Common myeloid progenitor, CD34-positive (primary cell): ENCODE measurements at regions not wholly inside any gene's neighbourhood (a gene's known extent, or its start where the extent isn't known, plus 50 kb on each side); places are given as distances from the start of the nearest gene placed in this dataset.

Experiments
- CTCF ChIA-PET: fragments of 350-600 bp; sonication (Branson Sonifier 250); formaldehyde crosslinking; loops from one replicate; lab custom pipeline; 2021; ENCODE audit warnings: antibody characterized with exemption; lab: Charles Lee
- POLR2A ChIA-PET: fragments of 350-600 bp; sonication (Branson Sonifier 250); formaldehyde crosslinking; loops from one replicate; lab custom pipeline; 2021; ENCODE audit warnings: antibody characterized with exemption; lab: Charles Lee
- DNase-seq, 3 donors: peaks; one replicate each; pipeline versions ENCODE4 v3.0.0 to v3.0.0-alpha.2; 2013
- H3K27ac ChIP-seq, 2 experiments: 1 replicate in 1 of 2; 2 replicates in 1 of 2; pipeline ENCODE4 v1.7.0; 2013; ENCODE audit warnings: inconsistent platforms in 2 of 2, low read length in 2 of 2, mild to moderate bottlenecking in 2 of 2, low read depth in 1 of 2, moderate library complexity in 1 of 2; ENCODE audit not compliant: severe bottlenecking in 2 of 2, insufficient read depth in 1 of 2, poor library complexity in 1 of 2
- H3K27me3 ChIP-seq, 5 experiments: replicated peaks in 2 of 5; 1 replicate in 3 of 5; 2 replicates in 2 of 5; pipeline versions ENCODE4 v1.6.1 to v1.7.0; 2013; ENCODE audit warnings: low read length in 4 of 5, mild to moderate bottlenecking in 2 of 5, moderate library complexity in 2 of 5, inconsistent platforms in 1 of 5; ENCODE audit not compliant: insufficient read depth in 5 of 5, control insufficient read depth in 4 of 5
- H3K36me3 ChIP-seq, 4 experiments: 1 replicate in 2 of 4; 2 replicates in 2 of 4; pipeline versions ENCODE4 v1.6.1 to v1.7.0; 2013; ENCODE audit warnings: low read length in 3 of 4, control low read depth in 1 of 4, mild to moderate bottlenecking in 1 of 4; ENCODE audit not compliant: control insufficient read depth in 4 of 4, insufficient read depth in 4 of 4
- H3K4me1 ChIP-seq, 4 experiments: 1 replicate in 3 of 4; 2 replicates in 1 of 4; pipeline versions ENCODE4 v1.6.1 to v1.7.1; 2013; ENCODE audit warnings: low read length in 3 of 4, mild to moderate bottlenecking in 3 of 4, control low read depth in 1 of 4, inconsistent platforms in 1 of 4, moderate library complexity in 1 of 4; ENCODE audit not compliant: control insufficient read depth in 4 of 4, insufficient read depth in 4 of 4; ENCODE audit errors: control extremely low read depth in 1 of 4
- H3K4me3 ChIP-seq, 7 experiments: 1 replicate in 4 of 7; 2 replicates in 3 of 7; pipeline versions ENCODE4 v1.5.1 to v1.7.0; 2013; ENCODE audit warnings: mild to moderate bottlenecking in 7 of 7, low read length in 6 of 7, moderate library complexity in 6 of 7, inconsistent platforms in 2 of 7, low read depth in 2 of 7, control low read depth in 1 of 7; ENCODE audit not compliant: insufficient read depth in 4 of 7, control insufficient read depth in 1 of 7; ENCODE audit errors: extremely low read depth in 1 of 7
- H3K9me3 ChIP-seq, 5 experiments: 1 replicate in 4 of 5; 2 replicates in 1 of 5; pipeline versions ENCODE4 v1.6.1 to v1.7.1; 2013; ENCODE audit warnings: low read length in 4 of 5, mild to moderate bottlenecking in 2 of 5, inconsistent platforms in 1 of 5, low read depth in 1 of 5, moderate library complexity in 1 of 5; ENCODE audit not compliant: control insufficient read depth in 4 of 5, insufficient read depth in 2 of 5; ENCODE audit errors: control extremely low read depth in 1 of 5
- WGBS: methylation state at CpG from one replicate; pipeline ENCODE4 v1.1.5; 2013; ENCODE audit not compliant: insufficient coverage; 5-methylcytosine and 5-hydroxymethylcytosine counted together

DNA sequence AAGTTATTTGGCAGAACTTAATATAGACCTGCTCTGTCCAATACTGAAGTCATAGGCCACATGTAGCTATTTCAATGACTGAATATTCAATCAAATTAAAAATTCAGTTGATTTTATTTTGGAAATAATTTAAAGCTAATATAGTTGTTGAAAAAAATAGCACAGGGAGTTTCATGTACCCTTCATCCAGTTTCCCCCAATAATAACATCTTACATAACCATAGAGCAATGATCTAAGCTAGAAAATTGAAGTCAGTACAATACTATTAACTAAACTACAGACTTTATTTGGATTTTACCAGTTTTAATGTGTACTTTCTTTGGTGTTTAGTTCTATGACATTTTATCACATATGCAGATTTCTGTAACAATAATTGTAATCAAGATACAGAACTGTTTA, 212.2 kb upstream of the HDDC2 start:
- DNase-seq: no peak
- H3K9me3 ChIP-seq: peaks cover 0 to 2% (median 0%) of the 10 kb centered on the region in 5 experiments
- POLR2A ChIA-PET: no interaction called here
- no peaks in the 10 kb centered on the region for H3K27me3 ChIP-seq
- H3K4me1 ChIP-seq: no peaks in the 10 kb centered on the region
- H3K36me3 ChIP-seq: no peaks in the 10 kb centered on the region
- CTCF ChIA-PET: no interaction called here
- H3K4me3 ChIP-seq: no peak overlapping the region
- no peak overlapping the region for H3K27ac ChIP-seq

DNA sequence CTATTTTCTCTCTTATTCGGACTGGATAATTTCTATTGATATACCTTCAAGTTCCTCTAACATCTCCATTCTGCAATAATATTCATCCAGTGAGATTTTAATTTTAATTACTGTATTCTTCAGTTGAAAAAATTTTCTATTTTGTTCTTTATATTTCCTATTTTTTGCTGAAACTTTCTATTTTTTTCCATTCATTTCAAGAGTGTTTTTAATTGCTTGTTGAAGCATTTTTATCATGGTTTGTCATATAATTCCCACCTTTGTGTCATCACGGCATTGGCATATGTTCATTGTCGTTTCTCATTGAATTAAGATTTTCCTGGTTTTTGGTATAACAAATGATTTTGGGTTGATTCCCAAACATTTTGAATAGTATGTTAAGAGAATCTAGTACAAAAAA, 214.9 kb upstream of the HDDC2 start:
- Histone ChIP-seq H3K4me3 (no peak overlapping the region), H3K27ac (no peak overlapping the region), H3K9me3 (peaks cover 0 to 2% (median 0%) of the 10 kb centered on the region in 5 experiments), H3K36me3 (no peaks in the 10 kb centered on the region), H3K27me3 (no peaks in the 10 kb centered on the region), H3K4me1 (no peaks in the 10 kb centered on the region)
- no CpG with 5 or more reads among the region's 3 CpGs for WGBS
- no peak for DNase-seq
- POLR2A ChIA-PET: no interaction called here
- CTCF ChIA-PET: no interaction called here

DNA sequence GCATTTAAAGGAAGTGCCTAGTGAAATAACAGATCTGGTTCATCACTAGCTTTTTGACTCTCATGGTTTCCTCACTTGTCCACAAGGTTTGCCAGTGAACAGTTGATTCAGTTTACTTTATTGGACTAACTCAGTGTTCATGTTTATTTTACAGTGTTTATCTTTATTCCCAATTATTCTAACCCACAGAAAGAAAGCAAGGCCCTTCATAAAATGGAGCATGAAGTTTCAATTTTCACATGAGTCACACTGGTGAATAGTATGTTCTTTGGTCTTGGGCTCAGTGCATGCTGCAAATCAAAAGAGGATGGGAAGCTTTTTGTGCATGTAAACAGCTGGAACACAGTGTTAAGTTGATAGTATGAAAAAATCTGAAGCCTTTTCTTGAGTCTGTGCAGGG, 217.6 kb upstream of the HDDC2 start:
- Histone ChIP-seq H3K4me1 (no peaks in the 10 kb centered on the region), H3K4me3 (no peak overlapping the region), H3K27ac (no peak overlapping the region), H3K9me3 (peaks cover 0 to 2% (median 0%) of the 10 kb centered on the region in 5 experiments), H3K27me3 (peaks cover 0 to 2% (median 0%) of the 10 kb centered on the region in 5 experiments), H3K36me3 (no peaks in the 10 kb centered on the region)
- ChIA-PET POLR2A (no interaction called here), CTCF (no interaction called here)
- DNase-seq: no peak

DNA sequence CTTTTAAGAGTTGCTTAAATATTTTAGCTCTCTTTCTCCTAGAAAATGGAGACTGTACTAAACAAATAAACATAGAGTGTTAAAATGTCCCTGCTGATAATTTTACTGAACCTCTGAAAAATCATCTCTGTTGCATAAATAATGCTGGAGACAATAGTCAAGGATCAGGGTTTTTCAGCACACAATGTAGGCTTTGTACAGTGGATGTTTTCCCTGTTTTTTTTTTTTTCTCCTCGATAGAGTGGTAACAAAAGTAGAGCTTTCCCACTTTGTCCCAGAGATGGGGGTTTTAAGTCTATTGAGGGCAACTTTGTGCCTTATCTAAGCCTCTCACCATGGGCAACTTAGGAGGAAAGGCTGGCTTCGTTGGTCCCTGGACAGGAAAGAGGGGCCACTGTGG, 222.6 kb upstream of the HDDC2 start:
- Histone ChIP-seq H3K27ac (no peak overlapping the region), H3K4me3 (no peak overlapping the region), H3K4me1 (no peaks in the 10 kb centered on the region), H3K36me3 (no peaks in the 10 kb centered on the region), H3K27me3 (peaks cover 0 to 16% (median 4%) of the 10 kb centered on the region in 5 experiments), H3K9me3 (peaks cover 0 to 3% (median 0%) of the 10 kb centered on the region in 5 experiments)
- no peak for DNase-seq
- CTCF ChIA-PET: no interaction called here
- WGBS: 40% methylated on average over 1 of the region's 2 CpGs
- POLR2A ChIA-PET: no interaction called here

DNA sequence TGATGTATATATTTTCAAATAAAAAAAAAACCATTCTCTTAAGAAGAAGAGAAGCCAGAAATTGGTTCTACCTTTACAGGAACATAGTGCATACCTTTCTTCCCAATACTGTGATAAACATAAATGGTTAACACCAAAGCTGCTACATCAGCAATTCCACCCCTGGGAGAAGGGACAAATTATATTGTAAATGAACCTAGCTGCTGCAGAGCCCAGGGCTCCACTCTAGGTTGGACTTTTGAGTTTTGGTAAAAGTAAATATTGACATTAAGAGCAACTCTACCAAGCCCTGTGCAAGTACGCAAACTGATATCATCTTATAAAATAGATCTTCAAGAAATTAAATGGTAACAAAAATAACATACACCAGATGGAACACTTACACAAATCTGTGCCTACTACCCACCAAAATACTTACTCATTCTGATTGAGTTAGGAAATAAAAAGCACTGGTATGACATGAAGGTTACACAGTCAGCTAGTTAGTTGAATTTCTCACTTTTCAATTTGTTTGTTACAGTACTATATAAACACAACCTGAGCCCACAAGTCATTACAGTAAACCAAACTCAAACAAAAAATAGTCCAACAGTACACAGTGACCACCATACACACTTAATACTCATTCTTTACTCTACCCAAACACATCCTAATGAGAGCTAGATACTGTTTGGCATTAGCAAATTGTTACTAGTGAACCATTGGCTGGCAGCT, 223.3 kb upstream of the HEY2 start:
- H3K9me3 ChIP-seq: peaks cover 0 to 3% (median 0%) of the 10 kb centered on the region in 5 experiments
- ChIA-PET POLR2A (no interaction called here), CTCF (no interaction called here)
- H3K27ac ChIP-seq: no peak overlapping the region
- H3K4me3 ChIP-seq: no peak overlapping the region
- no peaks in the 10 kb centered on the region for H3K4me1 ChIP-seq
- H3K36me3 ChIP-seq: no peaks in the 10 kb centered on the region
- peaks cover 0 to 23% (median 7%) of the 10 kb centered on the region in 5 experiments for H3K27me3 ChIP-seq
- WGBS: no CpG with 5 or more reads among the region's 1 CpG
- no peak for DNase-seq

DNA sequence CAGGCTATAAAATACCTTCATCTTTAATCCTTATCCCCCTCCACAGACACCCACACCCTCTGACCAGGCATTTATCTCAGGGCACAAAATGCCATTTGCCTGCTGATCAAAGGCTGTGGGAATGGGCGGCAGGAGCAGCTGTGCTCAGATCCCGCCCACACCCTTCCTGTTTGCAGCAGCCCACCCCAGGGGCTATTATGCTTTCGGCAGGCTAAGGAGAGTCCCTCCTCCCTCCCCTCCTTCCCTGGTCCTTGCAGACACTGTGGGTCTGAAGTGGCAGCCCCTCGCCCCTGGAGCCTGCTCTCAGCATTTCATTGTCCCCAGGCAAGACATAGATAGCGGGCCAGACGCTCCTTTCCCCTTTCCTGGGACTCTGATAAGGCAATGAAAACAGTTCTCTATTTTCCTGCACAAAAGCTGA, 220.8 kb upstream of the HEY2 start:
- 50% methylated on average over 6 of the region's 6 CpGs for WGBS
- POLR2A ChIA-PET: no interaction called here
- H3K36me3 ChIP-seq: no peaks in the 10 kb centered on the region
- no peak overlapping the region for H3K4me3 ChIP-seq
- DNase-seq: no peak
- no peak overlapping the region for H3K27ac ChIP-seq
- H3K9me3 ChIP-seq: peaks cover 0 to 3% (median 0%) of the 10 kb centered on the region in 5 experiments
- H3K4me1 ChIP-seq: no peaks in the 10 kb centered on the region
- H3K27me3 ChIP-seq: peaks cover 0 to 42% (median 16%) of the 10 kb centered on the region in 5 experiments
- CTCF ChIA-PET: no interaction called here

DNA sequence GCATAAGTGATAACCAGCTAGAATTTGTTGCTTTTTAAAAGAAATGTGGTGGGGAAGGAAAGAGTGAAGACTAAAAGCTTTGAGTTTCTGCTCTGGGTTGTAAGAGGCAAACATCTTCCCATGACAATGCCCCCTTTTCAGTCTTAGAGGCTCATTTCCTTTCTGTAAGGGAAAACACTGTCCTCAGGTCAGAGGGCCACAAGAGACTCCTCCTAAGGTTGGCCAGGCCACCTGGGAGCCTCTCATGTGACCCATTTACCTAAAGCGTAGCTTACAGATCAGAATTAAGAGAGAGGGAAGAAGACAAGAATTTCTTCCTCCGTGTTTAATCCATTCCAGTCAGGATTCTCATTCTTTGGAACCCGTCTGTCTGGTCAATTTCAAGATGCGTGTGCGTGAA, 220.4 kb upstream of the HEY2 start:
- H3K4me1 ChIP-seq: no peaks in the 10 kb centered on the region
- H3K27ac ChIP-seq: no peak overlapping the region
- 100% methylated on average over 4 of the region's 5 CpGs for WGBS
- ChIA-PET CTCF (no interaction called here), POLR2A (no interaction called here)
- no peaks in the 10 kb centered on the region for H3K36me3 ChIP-seq
- peaks cover 0 to 46% (median 18%) of the 10 kb centered on the region in 5 experiments for H3K27me3 ChIP-seq
- no peak overlapping the region for H3K4me3 ChIP-seq
- no peak for DNase-seq
- H3K9me3 ChIP-seq: peaks cover 0 to 5% (median 0%) of the 10 kb centered on the region in 5 experiments
